Muscle of back (tissue), 3 donors: ENCODE measurements at regions not wholly inside any gene's neighbourhood (a gene's known extent, or its start where the extent isn't known, plus 50 kb on each side); places are given as distances from the start of the nearest gene placed in this dataset.
"Not testable (repeated sequence)": the region's sequence is repeated elsewhere in the genome, so short reads cannot be mapped to it uniquely, and the experiment has no call there.

Experiments
- DNase-seq, 3 donors: peaks; one replicate each; pipeline versions ENCODE4 v3.0.0 to v3.0.0-alpha.2; 2013

GRCh38 chr18:4544142-4544541 lies 89.0 kb upstream of the DLGAP1 start:
- DNase-seq, result no peak

- DNase-seq, result no peak
These were observed 88.6 kb upstream of the DLGAP1 start for GRCh38 chr18:4543711-4544110.

GRCh38 chr18:4541588-4541987 lies 86.5 kb upstream of the DLGAP1 start:
- no peak for DNase-seq

GRCh38 chr18:4536447-4536846 lies 81.3 kb upstream of the DLGAP1 start:
- no peak for DNase-seq

GRCh38 chr18:4528405-4528804 lies 73.3 kb upstream of the DLGAP1 start:
- DNase-seq, result no peak

GRCh38 chr18:4527826-4528225 lies 72.7 kb upstream of the DLGAP1 start:
- DNase-seq, result not testable (repeated sequence)

GRCh38 chr18:4524096-4524495 lies 69.0 kb upstream of the DLGAP1 start:
- no peak for DNase-seq

GRCh38 chr18:4511166-4511565 lies 56.1 kb upstream of the DLGAP1 start:
- DNase-seq, result no peak

- DNase-seq, result peak in 1 of 3 donors; percentile 7
These were observed 55.6 kb upstream of the DLGAP1 start for GRCh38 chr18:4510711-4511110.

GRCh38 chr18:4510160-4510559 lies 55.1 kb upstream of the DLGAP1 start:
- DNase-seq, result no peak
